ENCODE measurements at regions not wholly inside any gene's neighbourhood (a gene's known extent, or its start where the extent isn't known, plus 50 kb on each side); places are given as distances from the start of the nearest gene placed in this dataset.

DNA sequence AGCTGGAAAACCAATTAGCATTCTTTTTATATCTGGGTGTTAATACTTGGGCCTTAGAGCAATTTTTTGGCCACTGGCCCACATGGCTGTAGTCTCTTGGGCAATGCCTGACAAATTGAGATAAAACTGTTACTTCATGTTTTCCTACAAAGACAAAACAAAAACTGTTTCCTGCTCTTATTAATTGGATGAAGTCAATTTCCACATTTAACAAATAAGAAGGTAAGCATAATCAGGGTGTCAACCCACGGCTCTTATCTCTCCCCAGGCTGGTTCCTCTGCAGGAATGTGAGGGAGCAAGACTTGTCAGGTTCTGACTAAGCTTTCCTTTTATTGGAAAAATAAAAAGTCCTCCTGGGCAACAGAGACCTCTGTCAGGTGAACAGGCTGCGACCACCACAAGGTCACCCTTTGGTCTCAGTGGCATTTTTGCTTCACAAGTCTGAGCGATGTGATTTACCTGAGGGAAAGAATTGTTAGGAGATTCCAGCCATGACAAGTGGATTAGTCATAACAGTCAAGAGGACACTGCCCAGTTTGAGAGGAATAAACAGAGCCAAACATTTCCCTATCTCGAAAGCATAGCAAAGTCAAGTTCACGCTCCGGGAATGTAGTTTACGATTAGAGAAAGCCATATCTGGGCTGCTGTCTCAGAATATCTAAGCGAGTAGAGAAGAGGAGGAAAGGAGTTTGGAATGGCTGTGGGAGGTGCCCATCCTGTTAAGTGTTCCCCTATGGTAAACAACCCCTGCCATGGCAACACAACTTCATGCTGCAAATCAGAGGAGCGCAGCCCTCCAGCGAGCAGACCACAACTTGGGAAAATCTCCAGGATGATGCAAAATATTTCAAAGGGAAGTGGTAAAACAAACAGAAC is 144.4 kb downstream of the TES start:
- peaks cover 4 to 17% of the 10 kb centered on the region in 2 donors for H3K4me1 ChIP-seq
- intact Hi-C loops (cut with DNase I; ENCODE audit: low total_unique reads): loop anchor here (5.0 kb wide), 1 partner anchor 168 kb away; no protein-coding TSS in a partner anchor

DNA sequence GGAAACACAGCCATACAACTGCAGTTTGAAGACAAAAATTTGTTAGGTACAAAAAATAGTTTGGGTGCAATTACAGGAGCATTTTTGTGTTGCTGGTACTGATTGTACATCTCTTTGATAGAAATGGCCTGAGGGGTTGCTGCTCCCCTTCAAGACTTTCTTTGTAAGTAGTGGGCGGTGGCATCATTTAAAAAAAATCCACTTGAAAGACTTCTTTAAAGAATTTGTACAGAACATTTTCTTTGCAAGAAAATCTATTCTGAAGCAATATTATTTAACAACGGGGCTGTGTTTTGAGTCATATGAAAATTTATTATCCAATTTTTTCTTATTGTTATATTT is 144.1 kb upstream of the CAV2 start:
- Histone ChIP-seq H3K36me3 (no peaks in the 10 kb centered on the region), H3K4me3 (peak overlapping the region; percentile 7 to 43 (median 24)), H3K4me1 (peaks cover 4 to 17% of the 10 kb centered on the region in 2 donors), H3K27ac (peak overlapping the region; percentile 85), H3K27me3 (no peaks in the 10 kb centered on the region), H3K9me3 (no peaks in the 10 kb centered on the region)
- no peak for DNase-seq (ENCODE audit: low spot score in 2 of 2)
- intact Hi-C loops (cut with DNase I; ENCODE audit: low total_unique reads): no loop called here
- TF ChIP-seq POLR2A (IDR thresholded peaks at IDR 0.05): no peak
- TF ChIP-seq POLR2AphosphoS5 (IDR thresholded peaks at IDR 0.05): no peak
- TF ChIP-seq, protein P1, sequence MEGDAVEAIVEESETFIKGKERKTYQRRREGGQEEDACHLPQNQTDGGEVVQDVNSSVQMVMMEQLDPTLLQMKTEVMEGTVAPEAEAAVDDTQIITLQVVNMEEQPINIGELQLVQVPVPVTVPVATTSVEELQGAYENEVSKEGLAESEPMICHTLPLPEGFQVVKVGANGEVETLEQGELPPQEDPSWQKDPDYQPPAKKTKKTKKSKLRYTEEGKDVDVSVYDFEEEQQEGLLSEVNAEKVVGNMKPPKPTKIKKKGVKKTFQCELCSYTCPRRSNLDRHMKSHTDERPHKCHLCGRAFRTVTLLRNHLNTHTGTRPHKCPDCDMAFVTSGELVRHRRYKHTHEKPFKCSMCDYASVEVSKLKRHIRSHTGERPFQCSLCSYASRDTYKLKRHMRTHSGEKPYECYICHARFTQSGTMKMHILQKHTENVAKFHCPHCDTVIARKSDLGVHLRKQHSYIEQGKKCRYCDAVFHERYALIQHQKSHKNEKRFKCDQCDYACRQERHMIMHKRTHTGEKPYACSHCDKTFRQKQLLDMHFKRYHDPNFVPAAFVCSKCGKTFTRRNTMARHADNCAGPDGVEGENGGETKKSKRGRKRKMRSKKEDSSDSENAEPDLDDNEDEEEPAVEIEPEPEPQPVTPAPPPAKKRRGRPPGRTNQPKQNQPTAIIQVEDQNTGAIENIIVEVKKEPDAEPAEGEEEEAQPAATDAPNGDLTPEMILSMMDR (IDR thresholded peaks at IDR 0.05): no peak

More for the DNA sequence above, 144.4 kb downstream of the TES start:
- Histone ChIP-seq H3K27ac (peak overlapping the region; percentile 85), H3K9me3 (no peaks in the 10 kb centered on the region), H3K27me3 (no peaks in the 10 kb centered on the region), H3K4me3 (peak overlapping the region; percentile 7 to 43 (median 24)), H3K36me3 (no peaks in the 10 kb centered on the region)
- peak in 1 of 2 donors; percentile 72 for DNase-seq (ENCODE audit: low spot score in 2 of 2)
- TF ChIP-seq POLR2AphosphoS5 (IDR thresholded peaks at IDR 0.05) (peak in 2 of 3 donors; percentile 10 to 32), POLR2A (IDR thresholded peaks at IDR 0.05) (no peak)

DNA sequence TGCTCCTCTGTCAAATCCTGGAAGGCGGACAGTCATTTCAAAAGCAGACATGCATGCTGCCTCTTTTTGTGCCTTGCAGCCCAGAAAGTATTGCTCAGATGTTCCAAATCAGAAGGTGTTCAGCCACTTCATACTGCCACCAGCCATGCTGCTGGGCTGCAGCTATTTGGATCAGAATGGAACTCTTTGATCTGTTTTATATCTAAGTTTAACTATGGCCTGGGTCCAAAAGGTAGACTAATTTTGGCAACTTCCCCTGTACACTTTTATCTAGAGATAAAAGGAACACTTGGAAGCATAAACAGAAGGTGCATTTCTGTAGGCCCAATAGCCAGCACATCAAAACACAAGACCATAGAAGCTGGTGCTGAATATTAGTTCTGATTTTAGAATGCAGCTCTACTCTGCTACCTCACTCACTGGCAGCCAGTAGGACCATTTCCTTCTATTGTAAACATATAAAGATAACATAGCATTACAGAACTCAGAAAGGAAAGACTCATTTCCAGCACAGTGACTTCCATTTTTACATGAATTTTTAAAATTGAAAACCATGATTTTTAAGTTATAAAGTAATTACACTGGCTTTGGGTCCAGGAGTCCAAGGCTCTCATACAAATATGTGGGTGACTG is 143.1 kb upstream of the CAV2 start:
- no peaks in the 10 kb centered on the region for H3K36me3 ChIP-seq
- H3K4me3 ChIP-seq: no peak overlapping the region
- no peaks in the 10 kb centered on the region for H3K27me3 ChIP-seq
- DNase-seq (ENCODE audit: low spot score in 2 of 2): no peak
- no peaks in the 10 kb centered on the region for H3K9me3 ChIP-seq
- H3K4me1 ChIP-seq: peaks cover 4 to 17% of the 10 kb centered on the region in 2 donors
- intact Hi-C loops (cut with DNase I; ENCODE audit: low total_unique reads): no loop called here
- H3K27ac ChIP-seq: peak overlapping the region; percentile 85
- TF ChIP-seq POLR2A (IDR thresholded peaks at IDR 0.05) (no peak), POLR2AphosphoS5 (IDR thresholded peaks at IDR 0.05) (no peak)
- TF ChIP-seq, protein P1 (IDR thresholded peaks at IDR 0.05): no peak

DNA sequence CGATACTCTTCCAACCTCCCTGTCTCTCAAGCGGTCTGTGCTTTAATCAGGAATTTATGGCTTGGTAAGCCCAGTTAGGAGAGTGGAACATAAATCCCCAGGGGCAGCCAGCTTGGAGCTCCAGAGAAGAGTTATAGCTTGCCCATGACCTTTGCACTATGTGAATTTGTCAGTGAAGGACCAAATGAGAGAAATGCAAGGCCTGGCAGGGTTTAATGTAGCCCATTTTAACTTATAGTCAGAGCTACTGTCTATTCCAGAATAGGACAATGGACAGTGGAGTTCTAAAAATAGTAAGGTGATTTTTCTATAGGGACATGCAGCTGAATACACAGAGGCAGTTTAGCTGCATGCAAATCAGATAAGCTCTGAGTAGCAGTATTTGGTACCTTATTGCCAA is 142.6 kb upstream of the CAV2 start:
- no peaks in the 10 kb centered on the region for H3K27me3 ChIP-seq
- H3K27ac ChIP-seq: peak overlapping the region; percentile 85
- peaks cover 4 to 17% of the 10 kb centered on the region in 2 donors for H3K4me1 ChIP-seq
- intact Hi-C loops (cut with DNase I; ENCODE audit: low total_unique reads): no loop called here
- H3K36me3 ChIP-seq: no peaks in the 10 kb centered on the region
- TF ChIP-seq POLR2A (IDR thresholded peaks at IDR 0.05) (no peak), POLR2AphosphoS5 (IDR thresholded peaks at IDR 0.05) (no peak)
- TF ChIP-seq, protein P1 (IDR thresholded peaks at IDR 0.05): no peak
- no peak for DNase-seq (ENCODE audit: low spot score in 2 of 2)
- no peaks in the 10 kb centered on the region for H3K9me3 ChIP-seq
- H3K4me3 ChIP-seq: no peak overlapping the region

DNA sequence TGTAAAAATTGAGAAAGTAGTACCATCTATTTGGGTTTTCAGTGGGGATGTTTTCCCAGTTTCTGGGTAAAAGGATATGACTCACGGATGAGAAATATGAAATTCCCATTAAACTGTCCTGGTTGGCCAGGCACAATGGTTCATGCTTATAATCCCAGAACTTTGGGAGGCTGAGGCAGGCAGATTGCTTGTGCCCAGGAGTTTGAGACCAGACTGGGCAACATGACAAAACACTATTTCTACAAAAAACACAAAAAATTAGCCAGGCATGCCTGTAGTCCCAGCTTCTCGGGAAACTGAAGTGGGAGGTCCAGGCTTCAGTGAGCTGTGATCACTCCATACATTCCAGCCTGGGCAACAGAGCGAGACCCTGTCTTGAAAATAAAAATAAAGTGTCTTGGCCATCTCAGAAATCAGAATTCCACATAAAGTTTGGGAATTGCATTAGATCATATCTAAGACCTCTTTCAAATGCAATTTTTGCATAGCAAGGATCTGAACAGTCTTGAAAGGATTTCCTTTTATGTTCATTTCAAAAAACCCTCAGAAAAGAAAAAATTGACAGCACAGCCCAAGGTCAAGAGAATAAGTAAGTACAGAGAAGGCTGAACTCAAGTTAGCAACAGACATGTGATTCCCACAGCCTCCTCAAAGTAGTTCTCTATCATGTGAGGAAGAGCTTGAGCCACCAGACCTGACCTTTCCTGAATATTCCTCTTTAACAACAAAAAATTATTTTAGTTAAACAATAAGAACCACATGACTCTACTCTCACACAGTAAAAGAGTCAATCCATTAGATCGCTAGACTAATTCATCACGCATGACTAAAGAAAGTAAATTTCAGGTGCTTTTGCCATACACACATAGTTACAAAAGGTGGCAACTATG is 141.5 kb upstream of the CAV2 start:
- H3K27ac ChIP-seq: peak overlapping the region; percentile 85
- peaks cover 4 to 17% of the 10 kb centered on the region in 2 donors for H3K4me1 ChIP-seq
- DNase-seq (ENCODE audit: low spot score in 2 of 2): no peak
- H3K4me3 ChIP-seq: no peak overlapping the region
- no peaks in the 10 kb centered on the region for H3K27me3 ChIP-seq
- TF ChIP-seq POLR2A (IDR thresholded peaks at IDR 0.05): no peak
- TF ChIP-seq, protein P1 (IDR thresholded peaks at IDR 0.05): no peak
- TF ChIP-seq POLR2AphosphoS5 (IDR thresholded peaks at IDR 0.05): no peak
- intact Hi-C loops (cut with DNase I; ENCODE audit: low total_unique reads): no loop called here
- H3K36me3 ChIP-seq: no peaks in the 10 kb centered on the region
- H3K9me3 ChIP-seq: no peaks in the 10 kb centered on the region
